Sigmoid colon (tissue), 4 donors: ENCODE measurements at regions not wholly inside any gene's neighbourhood (a gene's known extent, or its start where the extent isn't known, plus 50 kb on each side); places are given as distances from the start of the nearest gene placed in this dataset.

Source experiments
- POLR2A ChIP-seq, 2 donors: fragments of 450-650 bp; IDR thresholded peaks; one replicate each; pipeline ENCODE4 v1.6.1; 2016; ENCODE audit warnings: antibody characterized with exemption in 2 of 2, mild to moderate bottlenecking in 2 of 2, moderate library complexity in 2 of 2
- POLR2AphosphoS5 ChIP-seq, 4 donors: sonication (generic); formaldehyde crosslinking; IDR thresholded peaks; one replicate each; pipeline ENCODE4 v1.6.1; 2017; ENCODE audit warnings: antibody characterized with exemption in 4 of 4

- TF ChIP-seq POLR2A (IDR thresholded peaks at IDR 0.05) (no peak), POLR2AphosphoS5 (IDR thresholded peaks at IDR 0.05) (no peak)
Measured at GRCh38 chr13:78780708-78781107, 121.8 kb upstream of the OBI1 start.
